Smooth muscle cell (in vitro differentiated cells): ENCODE measurements at regions not wholly inside any gene's neighbourhood (a gene's known extent, or its start where the extent isn't known, plus 50 kb on each side); places are given as distances from the start of the nearest gene placed in this dataset.

Experiments used
- DNase-seq: peaks from one replicate; lab custom pipeline; 2025; ENCODE audit not compliant: unreplicated experiment; lab: John Stamatoyannopoulos, UW
- H2AFZ ChIP-seq: fragments of 200-600 bp; sonication (generic); 2 replicates; pipeline ENCODE4 v1.6.0; 2016; ENCODE audit warnings: antibody characterized with exemption, low read depth, mild to moderate bottlenecking
- H3F3A ChIP-seq: fragments of 200-600 bp; sonication (generic); 2 replicates; pipeline ENCODE4 v1.6.0; 2017; ENCODE audit warnings: antibody characterized with exemption, low read depth
- H3K27ac ChIP-seq: fragments of 200-600 bp; sonication (generic); 2 replicates; pipeline ENCODE4 v1.5.1; 2016; ENCODE audit warnings: low read depth, mild to moderate bottlenecking
- H3K27me3 ChIP-seq: fragments of 200-600 bp; sonication (generic); 2 replicates; pipeline ENCODE4 v1.6.1; 2016; ENCODE audit warnings: low read depth, mild to moderate bottlenecking
- H3K36me3 ChIP-seq: fragments of 200-600 bp; sonication (generic); 2 replicates; pipeline ENCODE4 v1.5.1; 2016; ENCODE audit warnings: low read depth
- H3K4me1 ChIP-seq: fragments of 200-600 bp; sonication (generic); 2 replicates; pipeline ENCODE4 v1.5.1; 2016; ENCODE audit warnings: low read depth
- H3K4me2 ChIP-seq: fragments of 200-600 bp; sonication (generic); 2 replicates; pipeline ENCODE4 v1.6.0; 2016; ENCODE audit warnings: mild to moderate bottlenecking
- H3K4me3 ChIP-seq: fragments of 200-600 bp; sonication (generic); 2 replicates; pipeline ENCODE4 v1.5.1; 2016; ENCODE audit warnings: mild to moderate bottlenecking
- H3K79me2 ChIP-seq: fragments of 200-600 bp; sonication (generic); 2 replicates; pipeline ENCODE4 v1.6.0; 2016; ENCODE audit warnings: low read depth, mild to moderate bottlenecking
- H3K9ac ChIP-seq: fragments of 200-600 bp; sonication (generic); 2 replicates; pipeline ENCODE4 v1.6.0; 2016; ENCODE audit warnings: low read depth
- H3K9me3 ChIP-seq: fragments of 200-600 bp; sonication (generic); replicated peaks from 2 replicates; pipeline ENCODE4 v1.5.1; 2016; ENCODE audit warnings: low read depth
- H4K20me1 ChIP-seq: fragments of 200-600 bp; sonication (generic); 2 replicates; pipeline ENCODE4 v1.6.0; 2016; ENCODE audit warnings: low read depth
- CTCF ChIP-seq: fragments of 200-600 bp; sonication (generic); IDR thresholded peaks from 2 replicates; pipeline ENCODE4 v1.5.1; 2017; ENCODE audit warnings: borderline replicate concordance, mild to moderate bottlenecking, antibody characterized with exemption; ENCODE audit not compliant: insufficient read depth, poor library complexity, severe bottlenecking
- WGBS: methylation state at CpG from one replicate; pipeline ENCODE4 v1.1.7; 2016; ENCODE audit warnings: low lambda C conversion rate; 5-methylcytosine and 5-hydroxymethylcytosine counted together

DNA sequence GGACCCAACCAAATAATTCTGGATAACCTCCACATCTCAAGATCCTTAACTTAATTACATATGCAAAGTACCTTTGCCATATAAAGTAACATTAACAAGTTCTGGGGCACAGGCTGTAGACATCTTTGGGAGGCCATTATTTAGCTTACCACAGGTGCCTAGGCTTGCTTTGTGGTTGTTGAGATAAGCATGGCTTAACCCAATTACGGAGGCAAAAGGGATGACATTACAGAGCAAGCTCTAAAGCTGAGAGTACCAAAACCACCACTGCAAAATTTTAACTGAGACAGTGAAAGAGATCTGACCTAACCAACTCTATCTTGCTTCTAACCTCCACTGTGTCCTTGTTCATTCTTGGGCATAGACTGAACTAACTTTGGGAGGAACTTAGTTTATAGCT lies 502.9 kb upstream of the ATXN8OS start:
- Histone ChIP-seq H3K36me3 (no peaks in the 10 kb centered on the region), H3K4me3 (no peak overlapping the region), H3K27ac (no peak overlapping the region), H3K9me3 (no peaks in the 10 kb centered on the region), H3F3A (no peaks in the 10 kb centered on the region), H3K9ac (no peak overlapping the region), H4K20me1 (no peaks in the 10 kb centered on the region), H3K4me2 (no peak overlapping the region), H3K79me2 (no peaks in the 10 kb centered on the region), H2AFZ (no peak overlapping the region), H3K4me1 (no peaks in the 10 kb centered on the region), H3K27me3 (no peaks in the 10 kb centered on the region)
- WGBS = 82% methylated on average over 1 of the region's 1 CpG
- no peak for TF ChIP-seq CTCF
- DNase-seq = no peak

GRCh38 chr13:69603144-69603853 lies 504.3 kb upstream of the ATXN8OS start:
- Histone ChIP-seq H3K79me2 (no peaks in the 10 kb centered on the region), H3K4me1 (no peaks in the 10 kb centered on the region), H3K9ac (no peak overlapping the region), H3K27ac (peak overlapping the region; percentile 70), H3K4me2 (no peak overlapping the region), H3K9me3 (no peaks in the 10 kb centered on the region), H4K20me1 (no peaks in the 10 kb centered on the region), H3F3A (no peaks in the 10 kb centered on the region), H3K4me3 (no peak overlapping the region), H2AFZ (no peak overlapping the region), H3K27me3 (no peaks in the 10 kb centered on the region), H3K36me3 (no peaks in the 10 kb centered on the region)
- no peak for DNase-seq
- TF ChIP-seq CTCF = no peak
- 80% methylated on average over 3 of the region's 3 CpGs for WGBS

DNA sequence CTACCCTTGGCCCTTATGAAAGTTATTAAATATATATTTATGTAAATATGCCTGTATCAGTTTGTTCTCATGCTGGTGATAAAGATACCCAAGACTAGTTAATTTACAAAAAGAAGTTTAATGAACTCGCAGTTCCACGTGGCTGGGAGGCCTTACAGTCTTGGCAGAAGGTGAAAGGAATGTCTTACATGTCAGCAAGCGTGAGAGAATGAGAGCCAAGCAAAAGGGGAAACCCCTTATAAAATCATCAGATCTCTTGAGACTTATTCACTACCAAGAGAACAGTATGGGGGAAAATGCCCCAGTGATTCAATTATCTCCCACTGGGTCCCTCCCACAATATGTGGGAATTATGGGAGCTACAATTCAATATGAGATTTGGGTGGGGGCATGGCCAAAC lies 506.0 kb upstream of the ATXN8OS start:
- Histone ChIP-seq H3F3A (no peaks in the 10 kb centered on the region), H3K9ac (no peak overlapping the region), H3K4me2 (no peak overlapping the region), H3K79me2 (no peaks in the 10 kb centered on the region), H3K36me3 (no peaks in the 10 kb centered on the region), H2AFZ (no peak overlapping the region), H3K4me3 (no peak overlapping the region), H3K27ac (peak overlapping the region; percentile 2), H3K4me1 (no peaks in the 10 kb centered on the region), H3K27me3 (no peaks in the 10 kb centered on the region), H4K20me1 (no peaks in the 10 kb centered on the region), H3K9me3 (no peaks in the 10 kb centered on the region)
- DNase-seq = no peak
- no peak for TF ChIP-seq CTCF
- WGBS = 74% methylated on average over 3 of the region's 3 CpGs

DNA sequence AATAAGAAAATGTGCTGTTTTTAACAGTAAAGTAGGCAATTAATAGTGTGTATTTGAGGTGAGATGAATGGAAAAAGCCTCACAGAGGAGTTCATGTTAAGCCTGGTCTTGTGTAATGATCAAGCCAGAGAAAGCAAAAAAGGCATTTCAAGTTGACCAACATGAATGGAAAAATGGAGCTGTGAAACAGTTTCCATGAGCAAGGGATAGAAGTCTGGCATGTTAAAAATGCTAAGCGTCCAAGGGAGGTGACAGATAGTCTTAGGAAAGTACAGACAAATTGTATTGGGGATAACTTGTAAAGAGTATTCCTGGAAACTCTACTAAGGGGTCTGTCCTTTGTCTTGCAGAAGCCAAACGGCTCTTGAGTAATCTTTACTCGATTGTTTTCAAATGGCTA lies 506.8 kb upstream of the ATXN8OS start:
- WGBS = 49% methylated on average over 3 of the region's 3 CpGs
- no peaks in the 10 kb centered on the region for H4K20me1 ChIP-seq

More for the DNA sequence above, 506.8 kb upstream of the ATXN8OS start:
- Histone ChIP-seq H3K4me2 (no peak overlapping the region), H3K4me1 (no peaks in the 10 kb centered on the region), H3K79me2 (no peaks in the 10 kb centered on the region), H3K27me3 (no peaks in the 10 kb centered on the region), H3K4me3 (no peak overlapping the region), H2AFZ (no peak overlapping the region), H3F3A (no peaks in the 10 kb centered on the region), H3K9ac (no peak overlapping the region), H3K9me3 (no peaks in the 10 kb centered on the region), H3K36me3 (no peaks in the 10 kb centered on the region), H3K27ac (no peak overlapping the region)
- TF ChIP-seq CTCF = no peak
- DNase-seq = no peak
